Left renal cortex interstitium (tissue), 4 donors: ENCODE measurements at regions not wholly inside any gene's neighbourhood (a gene's known extent, or its start where the extent isn't known, plus 50 kb on each side); places are given as distances from the start of the nearest gene placed in this dataset.

Source experiments
- DNase-seq, 4 donors: peaks; one replicate each; pipeline ENCODE4 v3.0.0-alpha.2; 2013; ENCODE audit warnings: low read depth in 4 of 4, low spot score in 2 of 4, missing footprints in 1 of 4

DNA sequence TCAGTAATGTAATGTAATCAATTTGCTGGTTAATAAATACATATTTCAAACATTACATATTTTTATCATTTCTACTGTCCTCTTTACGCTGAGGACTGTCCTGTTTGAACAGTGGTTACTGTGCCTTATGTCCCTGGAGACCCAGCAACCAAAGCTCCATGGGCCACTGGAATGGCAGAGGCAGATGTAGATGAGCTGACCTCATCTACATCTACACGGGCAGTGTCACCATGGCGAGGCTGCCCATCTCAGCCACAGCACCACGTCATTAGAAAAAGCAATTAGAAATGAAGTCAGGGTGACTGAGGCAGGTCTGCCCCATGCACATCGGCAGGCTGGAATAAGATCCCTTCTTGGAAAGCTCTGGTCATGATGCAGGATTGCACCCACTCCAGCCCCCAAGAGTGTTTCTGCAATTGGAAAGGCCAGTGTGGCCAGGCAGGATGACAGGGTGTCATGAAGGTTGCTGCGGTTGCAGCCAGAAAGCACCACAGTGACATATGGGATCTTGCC is 237.5 kb downstream of the NDUFA10 start:
- no peak for DNase-seq

DNA sequence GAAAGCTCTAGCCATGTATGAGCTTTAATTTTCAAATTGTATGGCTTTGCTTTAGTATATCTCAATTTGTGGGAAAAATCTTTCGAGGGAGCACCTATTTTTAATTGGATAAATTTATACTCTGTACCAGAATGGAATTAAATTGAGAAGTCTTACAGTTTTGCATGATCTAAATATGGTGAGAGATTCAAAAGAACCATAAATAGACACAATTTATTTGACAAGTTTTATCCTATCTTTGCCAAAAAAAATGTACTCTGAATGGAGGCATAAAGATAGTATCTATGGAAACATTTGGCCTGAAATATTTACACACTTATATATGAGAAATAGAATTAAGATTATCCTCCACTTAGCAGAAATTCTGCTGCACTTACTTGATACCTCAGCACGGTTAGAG is 238.4 kb downstream of the NDUFA10 start:
- no peak for DNase-seq

DNA sequence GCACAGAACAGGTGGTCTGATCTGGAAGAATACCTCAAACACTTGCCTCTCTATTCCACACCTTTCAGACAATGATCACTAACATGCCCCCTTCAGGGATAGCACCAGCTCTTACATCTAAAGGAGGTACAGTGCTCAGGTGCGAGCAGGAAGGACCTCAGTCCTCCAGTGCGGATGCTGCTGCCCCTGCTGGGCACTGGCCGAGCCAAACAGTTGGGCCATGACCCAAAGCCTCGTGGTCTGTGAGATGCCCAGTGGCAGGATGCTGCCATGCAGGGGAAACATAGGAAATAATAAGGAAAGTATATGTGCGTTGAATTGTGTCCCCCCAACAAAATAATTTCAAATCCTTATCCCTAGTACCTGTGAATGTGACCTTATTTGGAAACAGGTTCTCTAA is 243.7 kb downstream of the NDUFA10 start:
- no peak for DNase-seq

DNA sequence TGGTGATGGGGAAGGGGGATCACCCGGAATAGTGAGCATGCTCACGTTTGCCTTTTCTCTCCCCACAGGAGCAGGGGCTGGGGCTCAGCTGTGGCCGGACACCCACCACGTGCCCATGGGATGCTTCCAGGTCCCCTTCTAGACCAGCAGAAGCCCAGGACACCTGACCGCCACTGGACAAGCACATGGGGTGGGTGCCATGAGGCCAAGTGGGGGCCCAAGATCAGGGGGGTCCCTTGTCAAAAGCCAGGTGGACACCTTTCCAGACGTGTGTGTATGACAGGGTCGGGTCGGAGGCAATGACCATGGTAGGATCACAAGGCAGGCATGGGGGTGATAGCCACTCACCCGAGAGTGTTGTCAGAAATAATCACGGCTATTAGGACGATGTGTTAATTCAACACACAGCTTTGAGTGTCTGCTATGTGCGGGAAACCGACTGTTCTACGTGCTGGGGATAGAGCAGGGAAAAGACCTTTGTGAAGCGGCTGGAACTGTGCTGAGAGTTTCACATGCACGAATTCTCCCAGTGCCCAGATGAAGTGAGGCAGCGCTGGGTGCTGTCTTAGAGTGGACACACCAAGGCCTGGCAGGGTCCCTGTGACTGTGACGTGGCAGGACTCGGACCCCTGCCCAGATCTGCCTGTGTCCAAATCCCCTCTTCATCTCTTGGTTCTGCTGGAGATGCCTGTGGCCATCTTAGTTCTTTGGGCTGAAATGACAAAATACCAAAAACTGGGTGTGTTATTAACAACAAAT is 244.7 kb downstream of the NDUFA10 start:
- no peak for DNase-seq

DNA sequence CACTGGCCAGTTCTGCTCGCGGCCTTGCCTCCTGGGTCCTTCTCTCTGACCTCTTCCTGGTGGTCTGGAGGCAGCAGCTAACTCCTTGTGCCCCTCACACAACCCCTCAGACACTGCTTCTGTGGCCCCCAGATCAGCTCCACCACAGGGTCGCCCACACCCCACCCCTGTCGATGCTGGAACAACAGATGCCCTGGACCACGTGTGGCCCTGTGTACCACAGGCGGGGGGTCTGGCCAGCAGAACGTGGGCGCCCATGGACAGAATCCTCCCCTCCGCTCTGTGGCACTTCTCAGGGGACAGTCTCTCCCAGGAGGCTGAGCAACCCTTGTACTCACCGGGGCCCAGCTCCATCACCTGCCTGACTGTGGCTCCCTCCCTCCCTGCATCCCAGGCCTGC is 245.6 kb downstream of the NDUFA10 start:
- DNase-seq = no peak

DNA sequence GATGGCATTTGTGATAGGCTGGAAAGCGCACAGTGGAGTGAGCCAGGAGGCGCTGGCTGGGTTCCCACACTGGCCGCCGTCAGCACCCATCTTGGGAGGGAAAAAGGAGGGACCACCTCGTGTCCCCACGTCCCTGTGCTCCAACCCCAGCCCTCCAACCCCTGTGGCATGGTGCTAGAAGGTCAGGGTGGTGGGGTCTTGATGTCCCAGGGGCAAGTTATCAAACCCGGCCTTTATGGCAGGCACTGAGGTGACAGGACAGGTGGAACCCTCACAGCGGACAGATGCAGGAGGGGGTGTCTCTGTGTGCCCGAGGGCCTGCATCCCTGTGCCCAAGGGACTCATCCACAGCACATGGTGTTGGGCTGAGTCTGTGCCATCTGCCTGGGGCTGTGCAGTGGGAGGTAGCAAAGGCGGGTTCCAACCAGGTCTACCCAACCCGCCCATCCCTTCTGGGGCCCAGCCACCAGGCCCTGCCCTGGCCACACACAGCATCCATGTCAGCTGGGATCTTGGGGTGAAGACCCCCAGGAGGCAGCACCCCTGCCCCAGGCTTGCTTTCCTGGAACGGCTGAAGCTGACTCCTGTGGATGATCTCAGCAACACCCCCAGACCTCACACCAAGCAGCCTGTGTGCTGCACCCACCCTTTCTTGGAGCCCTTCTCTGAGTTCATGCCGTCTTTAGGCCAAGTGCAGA is 246.1 kb downstream of the NDUFA10 start:
- no peak for DNase-seq

DNA sequence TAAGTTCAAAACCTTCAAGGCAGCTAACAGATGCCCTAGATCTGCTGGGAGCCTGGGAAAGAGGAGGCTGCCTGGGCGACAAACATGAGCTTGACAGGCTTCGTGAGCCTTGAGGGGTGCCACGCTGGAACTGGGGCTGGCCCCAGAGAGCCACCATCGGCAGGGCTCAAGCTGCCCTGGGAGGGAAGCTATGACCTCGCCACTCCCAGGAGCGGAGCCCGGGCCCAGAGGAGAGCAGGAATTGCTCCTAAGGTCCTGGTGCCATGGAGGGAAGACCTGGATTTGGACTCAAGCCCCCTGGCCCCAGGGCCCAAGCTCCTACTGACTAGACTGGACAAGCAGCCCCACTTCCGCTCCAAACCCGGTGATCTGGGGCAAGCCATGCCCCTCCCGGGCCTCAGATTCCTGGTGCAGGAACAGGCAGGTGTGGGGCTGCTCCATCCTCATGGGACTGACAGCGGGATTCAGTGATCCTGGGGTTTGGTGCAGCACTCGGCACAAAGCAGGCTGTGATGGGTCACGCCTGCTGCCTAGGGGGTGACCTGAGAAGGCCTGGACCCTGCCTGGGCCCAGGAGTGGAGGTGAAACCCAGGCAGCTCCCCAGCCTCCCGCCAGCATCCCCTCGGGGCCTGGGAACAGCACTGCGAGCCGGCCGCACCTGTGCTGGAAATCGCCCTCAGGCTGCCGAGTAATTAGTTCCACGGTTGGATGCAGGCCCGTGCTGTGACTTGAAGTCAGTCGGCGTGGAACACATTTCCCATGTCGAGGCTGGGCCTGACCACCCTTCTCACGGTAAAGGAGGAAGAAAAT is 246.9 kb downstream of the NDUFA10 start:
- no peak for DNase-seq

DNA sequence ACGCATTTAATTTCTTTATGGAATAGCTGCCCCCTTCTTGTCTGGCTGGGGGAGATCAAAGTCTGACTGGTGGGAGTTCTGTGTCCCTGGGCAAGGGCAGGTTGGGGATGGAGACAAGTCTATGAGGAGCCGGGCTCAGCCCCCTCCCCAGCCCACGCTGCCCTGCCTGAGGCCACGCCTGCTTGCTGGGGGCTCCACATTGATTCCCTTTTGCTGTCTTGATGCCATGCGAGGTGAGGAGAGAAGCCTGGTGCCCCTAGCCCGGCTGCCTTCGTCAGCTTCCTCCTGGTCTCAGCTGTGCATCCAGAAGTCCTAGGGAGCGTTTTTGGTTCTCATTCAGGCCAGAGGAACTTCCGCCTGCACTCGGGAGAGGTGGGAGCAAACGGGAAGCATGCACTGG is 247.9 kb downstream of the NDUFA10 start:
- no peak for DNase-seq

DNA sequence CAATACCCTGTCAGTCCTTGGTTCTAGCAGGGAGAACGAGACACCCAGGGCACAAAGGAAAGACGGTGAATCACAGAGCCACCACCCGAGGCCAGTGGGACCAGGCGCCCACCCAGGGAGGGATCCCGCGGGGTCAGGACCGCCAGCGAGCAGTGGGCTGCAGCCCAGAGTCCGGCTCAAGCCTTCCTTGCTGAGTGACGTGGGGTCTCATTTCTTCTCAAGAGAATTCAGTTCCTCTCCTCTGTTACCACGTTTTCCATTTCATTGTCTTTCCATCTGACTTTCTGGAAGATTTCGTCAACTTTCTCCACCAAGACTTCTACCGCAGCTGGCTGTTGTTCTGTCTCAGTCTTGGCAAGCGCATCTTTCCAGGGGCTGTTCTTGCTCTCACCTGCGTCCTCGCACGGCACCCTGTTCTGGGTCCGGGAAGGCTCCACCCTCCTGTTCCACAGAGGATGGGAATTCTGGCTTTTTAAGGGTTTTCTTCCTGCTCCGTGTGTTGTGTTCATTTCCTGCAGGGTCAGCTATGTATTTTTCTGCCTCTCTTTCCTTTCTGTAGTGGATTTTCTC is 248.6 kb downstream of the NDUFA10 start:
- DNase-seq = no peak

DNA sequence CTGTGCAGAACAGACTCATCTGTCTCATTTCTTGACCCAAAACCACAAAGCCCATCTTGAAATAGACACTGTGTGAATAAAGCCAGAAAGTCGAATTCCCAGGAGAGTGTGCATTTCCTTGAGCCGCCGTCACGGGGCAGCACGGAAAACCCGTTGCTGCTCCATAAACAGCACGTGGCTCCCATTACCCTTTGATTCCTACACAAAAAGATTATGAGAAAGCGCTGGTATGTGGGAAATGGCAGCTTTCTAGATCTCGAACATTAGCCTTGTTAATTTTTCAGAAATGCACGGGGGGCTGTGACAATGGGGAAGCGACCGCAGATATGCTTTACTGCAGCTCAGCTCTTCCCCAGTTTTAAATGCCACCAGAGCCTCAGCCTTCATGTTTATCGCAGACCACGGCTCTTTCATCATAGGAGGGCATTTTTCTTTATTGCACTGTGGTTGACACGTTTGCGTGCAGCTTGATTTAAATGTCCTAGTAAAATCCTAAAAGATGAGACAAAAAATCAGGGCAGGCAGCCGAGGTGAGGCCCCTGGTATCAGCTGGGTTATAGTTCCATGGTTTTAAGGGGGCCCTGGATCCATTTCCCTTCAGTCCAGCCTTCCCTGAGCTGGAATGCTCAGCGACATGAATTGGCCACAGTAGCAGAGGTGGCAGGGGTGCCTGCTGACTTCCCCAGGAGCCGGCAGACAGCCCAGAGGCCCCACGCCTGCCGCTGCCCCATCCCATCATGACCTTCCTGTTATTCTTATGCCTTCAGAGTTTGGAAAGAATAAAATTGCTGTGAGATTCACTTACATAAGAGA is 249.3 kb downstream of the NDUFA10 start:
- DNase-seq = no peak

DNA sequence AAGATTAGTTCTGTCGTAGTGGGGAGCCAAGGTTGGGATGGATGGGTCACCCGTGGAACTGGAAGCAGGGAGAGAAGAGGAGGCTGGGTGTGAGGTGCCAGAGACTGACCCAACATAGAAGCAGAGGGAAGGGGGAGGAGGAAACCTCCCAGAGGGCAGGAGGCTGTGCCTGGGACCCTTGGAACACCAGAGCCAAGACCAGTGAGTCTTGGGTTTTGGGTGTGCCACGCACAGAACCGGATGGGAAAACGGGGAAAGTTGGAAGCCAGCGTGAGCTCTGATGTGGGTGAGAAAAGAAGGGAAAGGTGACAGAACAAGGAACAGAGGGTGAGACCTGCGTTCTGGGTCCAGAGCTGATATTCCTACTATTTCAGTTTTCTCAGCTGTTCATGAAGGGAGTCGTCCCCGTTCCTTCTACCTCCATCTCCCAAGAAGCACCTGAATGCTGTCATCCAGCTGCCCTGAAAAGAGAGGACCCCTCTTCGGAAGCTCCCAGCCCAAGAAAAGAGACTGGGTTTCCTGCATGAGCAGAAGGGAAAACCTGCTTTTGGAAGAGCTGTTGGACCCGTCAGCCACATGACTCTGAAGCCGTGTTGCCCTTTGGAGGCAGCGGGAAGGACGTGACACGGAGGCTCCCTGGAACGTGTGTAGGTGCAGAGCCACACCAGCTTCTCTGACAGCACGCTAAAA is 250.1 kb downstream of the NDUFA10 start:
- no peak for DNase-seq

DNA sequence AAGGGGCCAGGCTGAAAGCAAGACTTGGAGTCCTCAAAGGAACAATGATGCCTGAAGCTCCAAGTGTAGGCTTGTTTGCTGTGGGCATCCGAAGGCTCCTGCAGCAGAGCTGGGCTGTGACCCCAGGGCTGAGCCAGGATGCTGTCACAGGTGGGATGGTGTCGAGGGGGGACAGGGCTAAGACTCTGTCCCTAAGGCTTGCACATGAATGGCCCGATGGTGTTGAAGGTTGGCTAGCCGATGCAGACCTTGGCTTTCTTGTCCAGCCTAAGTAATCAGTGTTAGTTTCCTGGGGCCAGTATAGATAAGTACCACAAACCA is 251.0 kb downstream of the NDUFA10 start:
- DNase-seq = no peak

DNA sequence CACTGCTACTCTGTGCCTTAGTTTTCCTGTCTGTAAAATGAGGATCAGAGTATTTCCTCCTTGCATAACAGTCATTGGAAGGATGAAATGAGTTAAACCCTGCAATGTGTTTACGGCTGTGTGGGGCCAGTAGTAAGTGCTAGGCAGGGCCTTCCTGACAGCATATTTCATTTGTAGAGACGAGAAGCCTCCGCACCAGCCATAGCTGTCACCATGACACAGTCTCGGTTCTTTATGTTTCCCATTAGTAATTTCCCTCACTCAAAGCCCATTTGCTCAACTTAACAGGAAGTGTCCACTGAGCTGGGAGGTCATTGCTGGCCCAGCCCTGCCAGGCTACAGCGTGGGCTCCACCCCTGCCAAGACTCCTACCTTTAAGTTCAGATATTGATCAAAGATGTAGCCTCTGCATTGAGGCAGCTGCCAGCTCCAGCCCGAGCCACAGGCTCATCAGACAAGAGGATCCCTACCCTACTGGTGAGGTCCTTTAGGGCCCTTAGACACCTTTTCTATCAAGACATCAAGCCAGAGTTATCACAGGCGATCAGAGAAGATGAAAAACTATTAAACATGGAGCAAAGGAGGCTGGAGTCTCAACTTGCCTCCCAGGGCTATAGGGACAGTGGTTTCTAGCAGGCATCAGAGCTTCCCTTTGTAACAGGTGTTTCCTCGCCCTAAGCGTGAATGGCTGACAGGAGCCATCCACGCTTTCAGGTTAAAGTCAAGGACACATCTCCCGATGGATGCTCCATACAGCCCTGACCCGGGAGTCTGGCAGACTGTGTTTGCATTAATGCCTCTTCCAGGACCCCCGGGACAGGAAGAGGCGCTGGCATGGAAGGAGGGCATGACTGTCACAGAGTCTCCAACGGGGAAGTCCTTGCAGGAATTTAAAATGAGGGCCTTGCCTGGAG is 251.7 kb downstream of the NDUFA10 start:
- DNase-seq = no peak

DNA sequence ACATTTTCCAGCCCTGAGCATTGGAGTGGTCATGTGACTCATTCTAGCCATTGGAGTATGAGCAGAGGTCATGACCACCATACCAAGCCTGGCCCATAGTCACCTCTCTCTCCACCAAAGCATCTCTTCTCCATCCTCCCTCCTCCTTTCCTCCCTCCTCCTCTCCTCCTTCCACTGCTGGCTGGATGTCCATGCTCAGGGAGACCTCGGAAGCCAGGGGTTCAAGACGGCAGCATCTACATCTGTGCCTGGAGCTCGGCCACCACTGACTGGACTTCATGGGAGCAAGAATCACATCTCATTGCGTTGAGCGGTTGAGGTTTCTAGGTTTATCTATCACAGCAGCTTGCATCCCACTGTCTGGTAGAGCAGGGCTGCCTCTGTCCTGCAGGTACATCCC is 252.4 kb downstream of the NDUFA10 start:
- DNase-seq = no peak

DNA sequence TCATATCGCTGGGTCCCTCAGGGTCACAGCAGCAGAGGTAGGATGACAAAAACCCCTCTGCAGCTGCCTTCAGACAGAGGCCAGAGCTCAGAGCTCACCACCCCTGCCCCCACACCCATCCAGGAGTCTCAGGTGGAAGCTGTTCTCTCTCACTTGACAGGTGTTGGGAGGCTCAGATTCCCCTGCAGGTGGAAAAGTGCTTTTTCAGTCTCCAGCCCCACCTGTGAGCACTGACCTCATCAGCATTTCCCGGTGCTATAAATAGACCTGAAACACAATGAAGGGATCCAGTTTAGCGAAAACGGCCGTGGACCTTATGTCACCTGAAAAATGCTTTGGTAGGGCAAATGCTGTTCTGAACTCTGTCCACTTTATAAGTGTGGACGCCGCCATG is 254.9 kb downstream of the NDUFA10 start:
- no peak for DNase-seq

DNA sequence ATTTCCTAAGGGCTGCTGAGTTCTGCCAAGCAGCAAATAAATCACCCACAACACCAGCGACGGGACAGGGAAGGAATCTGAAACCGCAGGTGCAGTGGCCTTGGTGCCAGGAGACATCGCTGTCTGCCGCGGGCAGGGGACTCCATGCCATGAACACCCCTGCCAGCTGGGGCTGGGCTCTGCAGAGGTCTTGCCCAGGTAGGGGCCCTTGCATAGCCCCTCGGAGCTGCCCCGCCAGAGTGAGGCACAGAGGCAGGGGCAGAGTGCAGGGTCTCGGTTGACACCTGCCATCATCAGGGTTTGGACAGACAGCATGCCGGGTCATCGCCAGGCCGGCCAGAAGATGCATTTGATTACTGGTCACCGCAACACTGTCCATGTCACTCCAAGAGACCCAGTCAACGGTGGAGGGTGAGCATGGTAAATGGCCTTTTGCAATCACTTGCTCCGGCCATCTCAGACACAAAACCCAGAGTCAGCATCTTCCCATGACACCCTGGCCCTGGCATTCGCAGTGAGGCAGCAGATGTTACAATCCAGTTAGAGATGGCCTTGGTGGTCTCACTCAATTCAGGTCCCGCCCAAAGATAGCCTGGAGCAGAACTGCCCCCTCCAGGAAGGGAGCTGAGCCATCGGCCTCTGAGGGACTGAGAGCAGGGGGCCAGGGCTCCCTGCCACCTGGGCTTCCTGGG is 255.4 kb downstream of the NDUFA10 start:
- DNase-seq = no peak

DNA sequence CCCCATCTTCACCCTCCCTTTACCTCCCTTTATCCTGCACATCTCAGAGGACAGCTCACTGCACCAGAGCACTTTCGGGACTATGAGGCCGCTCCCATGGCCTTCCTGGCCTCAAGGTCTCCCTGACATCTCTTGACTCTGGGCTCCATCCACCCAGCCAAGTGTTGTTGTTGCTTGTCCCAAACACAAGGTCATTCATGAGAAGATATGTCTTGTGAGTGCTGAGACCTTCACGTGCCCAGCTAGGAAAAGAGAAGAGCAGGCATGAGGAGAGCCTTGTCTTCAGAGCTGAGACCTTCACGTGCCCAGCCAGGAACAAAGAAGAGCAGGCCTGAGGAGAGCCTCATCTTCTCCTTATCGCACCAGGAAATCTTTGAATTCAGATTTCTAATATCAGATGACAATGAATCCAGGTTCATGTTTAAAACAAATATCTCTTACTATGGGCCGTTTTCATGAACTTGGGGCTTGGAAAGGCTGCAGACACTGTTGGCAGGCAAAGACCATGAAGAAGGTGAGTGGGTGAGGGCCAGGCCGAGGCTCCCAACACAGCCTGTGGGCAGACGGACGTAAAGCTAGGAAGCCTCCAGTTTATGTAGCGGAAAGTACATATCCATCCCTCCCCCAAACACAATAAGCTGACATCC is 256.1 kb downstream of the NDUFA10 start:
- no peak for DNase-seq
